ENCODE measurements at regions not wholly inside any gene's neighbourhood (a gene's known extent, or its start where the extent isn't known, plus 50 kb on each side); places are given as distances from the start of the nearest gene placed in this dataset.

DNA sequence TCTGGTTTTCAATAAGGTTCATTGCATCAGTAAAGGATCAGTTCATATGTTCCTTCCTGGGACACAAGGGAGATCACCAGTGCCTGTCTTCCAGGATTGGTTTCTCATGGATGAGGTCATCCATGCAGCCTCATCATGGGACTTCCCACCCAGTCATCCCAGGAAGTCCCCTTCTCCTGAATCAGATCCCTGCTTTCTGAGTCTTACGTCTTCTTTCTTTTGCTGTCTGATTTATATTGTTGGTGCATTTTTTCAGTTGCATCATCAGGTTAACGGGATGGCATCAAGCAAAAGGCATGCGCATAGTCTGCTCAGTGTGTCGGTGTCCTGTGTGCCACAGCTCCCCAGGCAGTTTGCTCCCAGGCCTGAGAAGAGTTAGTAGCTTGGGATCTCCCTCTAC, 105.9 kb downstream of the SOX11 start:
- TF ChIP-seq, protein P1, sequence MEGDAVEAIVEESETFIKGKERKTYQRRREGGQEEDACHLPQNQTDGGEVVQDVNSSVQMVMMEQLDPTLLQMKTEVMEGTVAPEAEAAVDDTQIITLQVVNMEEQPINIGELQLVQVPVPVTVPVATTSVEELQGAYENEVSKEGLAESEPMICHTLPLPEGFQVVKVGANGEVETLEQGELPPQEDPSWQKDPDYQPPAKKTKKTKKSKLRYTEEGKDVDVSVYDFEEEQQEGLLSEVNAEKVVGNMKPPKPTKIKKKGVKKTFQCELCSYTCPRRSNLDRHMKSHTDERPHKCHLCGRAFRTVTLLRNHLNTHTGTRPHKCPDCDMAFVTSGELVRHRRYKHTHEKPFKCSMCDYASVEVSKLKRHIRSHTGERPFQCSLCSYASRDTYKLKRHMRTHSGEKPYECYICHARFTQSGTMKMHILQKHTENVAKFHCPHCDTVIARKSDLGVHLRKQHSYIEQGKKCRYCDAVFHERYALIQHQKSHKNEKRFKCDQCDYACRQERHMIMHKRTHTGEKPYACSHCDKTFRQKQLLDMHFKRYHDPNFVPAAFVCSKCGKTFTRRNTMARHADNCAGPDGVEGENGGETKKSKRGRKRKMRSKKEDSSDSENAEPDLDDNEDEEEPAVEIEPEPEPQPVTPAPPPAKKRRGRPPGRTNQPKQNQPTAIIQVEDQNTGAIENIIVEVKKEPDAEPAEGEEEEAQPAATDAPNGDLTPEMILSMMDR (IDR thresholded peaks at IDR 0.05; ENCODE audit: insufficient read depth, low read depth, low read length, missing control alignments): no peak
- H3K4me3 ChIP-seq (ENCODE audit: low read length): no peak overlapping the region
- DNase-seq (ENCODE audit: low read depth): no peak

DNA sequence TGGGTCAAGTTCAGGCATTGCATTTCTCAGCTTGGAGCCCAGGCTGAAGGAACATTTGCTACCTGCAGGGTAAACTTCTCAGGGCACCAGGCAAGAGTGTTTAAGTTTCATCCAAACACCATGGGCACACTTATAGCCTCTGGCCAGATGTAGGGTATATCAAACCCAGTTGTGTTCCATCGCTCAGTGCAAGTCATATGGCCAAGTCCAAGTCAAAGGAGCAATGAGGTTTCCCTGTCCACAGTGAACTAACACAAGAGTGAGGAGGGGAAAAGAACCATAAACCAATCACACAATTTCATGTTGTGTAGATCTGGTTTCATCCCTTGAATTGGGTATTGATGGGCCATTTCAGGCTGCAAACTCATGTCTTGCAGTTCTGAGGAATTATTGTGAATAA, 107.2 kb downstream of the SOX11 start:
- TF ChIP-seq, protein P1 (IDR thresholded peaks at IDR 0.05; ENCODE audit: insufficient read depth, low read depth, low read length, missing control alignments): no peak
- DNase-seq (ENCODE audit: low read depth): no peak
- no peak overlapping the region for H3K4me3 ChIP-seq (ENCODE audit: low read length)

GRCh38 chr2:5803547-5803946, 111.4 kb downstream of the SOX11 start:
- TF ChIP-seq, protein P1 (IDR thresholded peaks at IDR 0.05; ENCODE audit: insufficient read depth, low read depth, low read length, missing control alignments): no peak
- DNase-seq (ENCODE audit: low read depth): no peak
- H3K4me3 ChIP-seq (ENCODE audit: low read length): no peak overlapping the region

DNA sequence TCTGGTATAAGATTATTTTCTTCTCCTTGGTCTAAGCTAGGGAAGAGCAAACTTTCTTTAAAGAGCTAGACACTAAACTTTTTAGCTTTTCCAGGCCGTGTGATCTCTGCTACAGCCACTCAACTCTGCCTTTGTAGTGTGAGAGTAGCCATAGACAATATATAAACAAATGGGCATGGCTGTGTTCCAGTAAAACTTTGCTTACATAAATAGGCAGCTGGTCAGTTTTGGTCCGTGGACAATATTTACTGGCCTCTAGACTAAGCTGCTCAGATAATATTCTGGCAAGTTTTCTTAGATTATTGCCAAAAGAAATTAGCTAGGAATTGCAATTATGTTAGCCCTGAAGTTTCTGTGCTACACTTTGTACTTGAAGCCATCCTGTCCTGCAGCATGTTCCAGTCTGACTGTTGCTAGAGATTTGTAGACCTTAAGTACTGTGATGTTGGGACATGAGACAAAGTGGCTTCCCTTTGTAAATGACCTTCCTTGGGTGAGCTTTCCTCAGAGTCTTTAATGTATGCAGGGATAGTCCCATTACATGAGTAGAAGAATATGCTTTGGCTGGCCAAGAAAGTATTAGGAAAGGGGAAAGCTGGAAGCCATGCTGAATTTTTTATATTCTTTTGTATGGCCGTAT, 126.9 kb downstream of the SOX11 start:
- DNase-seq (ENCODE audit: low read depth): no peak
- TF ChIP-seq, protein P1 (IDR thresholded peaks at IDR 0.05; ENCODE audit: insufficient read depth, low read depth, low read length, missing control alignments): no peak
- no peak overlapping the region for H3K4me3 ChIP-seq (ENCODE audit: low read length)

GRCh38 chr2:5824126-5824525, 131.9 kb downstream of the SOX11 start:
- no peak overlapping the region for H3K4me3 ChIP-seq (ENCODE audit: low read length)
- TF ChIP-seq, protein P1 (IDR thresholded peaks at IDR 0.05; ENCODE audit: insufficient read depth, low read depth, low read length, missing control alignments): no peak
- no peak for DNase-seq (ENCODE audit: low read depth)

DNA sequence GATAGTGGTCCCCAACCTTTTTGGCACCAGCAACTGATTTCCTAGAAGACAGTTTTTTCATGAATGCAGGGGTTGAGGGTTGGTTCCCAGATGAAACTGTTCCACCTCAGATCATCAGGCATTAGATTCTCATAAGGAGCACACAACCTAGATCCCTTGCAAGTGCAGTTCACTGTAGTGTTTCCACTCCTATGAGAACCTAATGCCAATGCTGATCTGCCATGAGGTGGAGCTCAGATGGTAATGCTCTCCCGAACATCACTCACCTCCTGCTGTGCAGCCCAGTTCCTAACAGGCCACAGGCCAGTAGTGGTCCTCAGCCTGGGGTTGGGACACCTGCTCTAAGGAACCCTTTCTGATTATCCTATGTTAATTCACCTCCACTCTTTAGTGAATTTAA, 133.5 kb downstream of the SOX11 start:
- TF ChIP-seq, protein P1 (IDR thresholded peaks at IDR 0.05; ENCODE audit: insufficient read depth, low read depth, low read length, missing control alignments): no peak
- DNase-seq (ENCODE audit: low read depth): no peak
- no peak overlapping the region for H3K4me3 ChIP-seq (ENCODE audit: low read length)

DNA sequence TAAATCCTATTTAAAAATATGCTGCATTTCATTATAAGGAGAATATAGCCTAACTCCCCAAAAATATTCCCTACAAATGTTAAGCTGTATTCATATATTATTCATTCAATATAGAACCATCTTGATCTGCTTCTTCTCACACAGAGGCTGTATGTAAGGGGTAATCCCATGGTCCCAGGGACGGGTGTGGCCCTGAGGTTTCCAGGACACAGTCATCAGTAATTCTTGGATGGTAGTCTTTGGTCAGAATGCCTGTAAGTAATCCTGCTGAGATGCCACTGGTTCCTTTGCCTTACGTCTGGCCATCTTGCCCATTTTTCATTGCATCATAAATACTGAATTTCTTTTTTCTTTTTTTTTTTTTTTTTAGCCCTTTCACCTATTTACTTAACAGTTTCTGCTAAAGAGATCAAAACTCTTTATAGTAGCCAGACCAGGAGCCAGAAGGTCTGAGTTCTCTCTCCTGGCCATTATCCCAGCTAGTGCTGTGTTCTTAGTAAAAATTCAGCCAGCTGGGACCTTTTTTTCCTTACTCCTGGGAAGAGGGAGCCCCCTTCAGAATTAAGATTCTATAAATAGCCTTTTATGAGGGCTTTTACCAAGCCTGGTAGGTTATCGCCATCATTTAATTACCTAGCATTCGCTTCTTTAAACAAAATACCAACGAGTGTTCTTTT, 134.9 kb downstream of the SOX11 start:
- no peak for DNase-seq (ENCODE audit: low read depth)
- no peak overlapping the region for H3K4me3 ChIP-seq (ENCODE audit: low read length)
- TF ChIP-seq, protein P1 (IDR thresholded peaks at IDR 0.05; ENCODE audit: insufficient read depth, low read depth, low read length, missing control alignments): no peak
